ENCODE measurements at regions not wholly inside any gene's neighbourhood (a gene's known extent, or its start where the extent isn't known, plus 50 kb on each side); places are given as distances from the start of the nearest gene placed in this dataset.

- DNase-seq (ENCODE audit: low spot score in 2 of 2) = no peak
- intact Hi-C loops (cut with DNase I; ENCODE audit: low total_unique reads) = no loop called here
- WGBS, 2 donors = 50 to 57% methylated on average over 1 of the region's 1 CpG
- TF ChIP-seq CTCF (IDR thresholded peaks at IDR 0.05) (no peak), POLR2A (IDR thresholded peaks at IDR 0.05) (no peak)
- no peak overlapping the region for H3K4me3 ChIP-seq (ENCODE audit: low read depth, poor library complexity, severe bottlenecking)
These were observed 78.0 kb downstream of the SEC16B start for GRCh38 chr1:177891809-177892208.

- intact Hi-C loops (cut with DNase I; ENCODE audit: low total_unique reads) = no loop called here
- 35 to 57% methylated on average over 1 of the region's 1 CpG for WGBS, 2 donors
- no peak for DNase-seq (ENCODE audit: low spot score in 2 of 2)
- no peak overlapping the region for H3K4me3 ChIP-seq (ENCODE audit: low read depth, poor library complexity, severe bottlenecking)
- TF ChIP-seq CTCF (IDR thresholded peaks at IDR 0.05) (no peak), POLR2A (IDR thresholded peaks at IDR 0.05) (no peak)
These were observed 79.4 kb downstream of the SEC16B start for GRCh38 chr1:177890479-177890878.

- no peak for DNase-seq (ENCODE audit: low spot score in 2 of 2)
- TF ChIP-seq CTCF (IDR thresholded peaks at IDR 0.05) = no peak
- no peak for TF ChIP-seq POLR2A (IDR thresholded peaks at IDR 0.05)
- H3K4me3 ChIP-seq (ENCODE audit: low read depth, poor library complexity, severe bottlenecking) = no peak overlapping the region
- intact Hi-C loops (cut with DNase I; ENCODE audit: low total_unique reads) = no loop called here
These were observed 85.3 kb downstream of the SEC16B start for GRCh38 chr1:177884479-177885021.

- WGBS, 2 donors = 89% methylated on average over 3 of the region's 3 CpGs
- intact Hi-C loops (cut with DNase I; ENCODE audit: low total_unique reads) = no loop called here
- H3K4me3 ChIP-seq (ENCODE audit: low read depth, poor library complexity, severe bottlenecking) = no peak overlapping the region
- DNase-seq (ENCODE audit: low spot score in 2 of 2) = no peak
- TF ChIP-seq CTCF (IDR thresholded peaks at IDR 0.05) (no peak), POLR2A (IDR thresholded peaks at IDR 0.05) (no peak)
These were observed 86.3 kb downstream of the SEC16B start for GRCh38 chr1:177883581-177883980.

- TF ChIP-seq POLR2A (IDR thresholded peaks at IDR 0.05) (no peak), CTCF (IDR thresholded peaks at IDR 0.05) (no peak)
- 53 to 60% methylated on average over 7 of the region's 7 CpGs for WGBS, 2 donors
- H3K4me3 ChIP-seq (ENCODE audit: low read depth, poor library complexity, severe bottlenecking) = no peak overlapping the region
- intact Hi-C loops (cut with DNase I; ENCODE audit: low total_unique reads) = no loop called here
- no peak for DNase-seq (ENCODE audit: low spot score in 2 of 2)
These were observed 89.4 kb downstream of the SEC16B start for GRCh38 chr1:177880339-177880891.

GRCh38 chr1:177877086-177877485 lies 92.8 kb downstream of the SEC16B start:
- DNase-seq (ENCODE audit: low spot score in 2 of 2) = no peak
- intact Hi-C loops (cut with DNase I; ENCODE audit: low total_unique reads) = no loop called here
- no peak overlapping the region for H3K4me3 ChIP-seq (ENCODE audit: low read depth, poor library complexity, severe bottlenecking)
- no peak for TF ChIP-seq CTCF (IDR thresholded peaks at IDR 0.05)
- no peak for TF ChIP-seq POLR2A (IDR thresholded peaks at IDR 0.05)
- WGBS, 2 donors = 77 to 83% methylated on average over 2 of the region's 2 CpGs
